SK-N-SH (cell line): ENCODE measurements at regions not wholly inside any gene's neighbourhood (a gene's known extent, or its start where the extent isn't known, plus 50 kb on each side); places are given as distances from the start of the nearest gene placed in this dataset.

Experiments
- CTCF ChIA-PET: fragments of 300-600, 350-600 bp; formaldehyde crosslinking; extraction: SDS; loops from one replicate; lab custom pipeline; 2021; lab: Yijun Ruan, JAX
- POLR2A ChIA-PET: fragments of 350-600 bp; sonication (Branson Sonifier 250); formaldehyde crosslinking; extraction: SDS; loops from one replicate; lab custom pipeline; 2020; ENCODE audit warnings: antibody characterized with exemption, inconsistent platforms; lab: Yijun Ruan, JAX
- DNase-seq: peaks from one replicate; pipeline ENCODE4 v3.0.0; 2012
- H2AFZ ChIP-seq: fragments of 200-600 bp; sonication (generic); 2 replicates; pipeline ENCODE4 v1.8.1; 2016; ENCODE audit warnings: antibody characterized with exemption, mild to moderate bottlenecking, low read depth
- H3F3A ChIP-seq: fragments of 200-600 bp; sonication (generic); replicated peaks from 2 replicates; pipeline ENCODE3; 2016; ENCODE audit warnings: antibody characterized with exemption, mild to moderate bottlenecking; ENCODE audit not compliant: insufficient read depth
- H3K27ac ChIP-seq, 2 experiments: fragments of 200-500 bp in 1 of 2; fragments of 200-600 bp in 1 of 2; sonication (Bioruptor generic) in 1 of 2; sonication (generic), shearing (Covaris generic) in 1 of 2; 2 replicates each; pipeline versions ENCODE4 v1.5.1 to v1.6.1; 2014 to 2016; ENCODE audit warnings: low read depth in 2 of 2, inconsistent platforms in 1 of 2, low read length in 1 of 2, mild to moderate bottlenecking in 1 of 2, mixed read lengths in 1 of 2
- H3K27me3 ChIP-seq: fragments of 200-600 bp; sonication (generic), shearing (Covaris generic); 2 replicates; pipeline ENCODE4 v1.6.1; 2016; ENCODE audit warnings: mixed run types; ENCODE audit not compliant: insufficient read depth
- H3K36me3 ChIP-seq, 2 experiments: fragments of 200-500 bp in 1 of 2; fragments of 200-600 bp in 1 of 2; sonication (Bioruptor generic) in 1 of 2; sonication (generic) in 1 of 2; replicated peaks in 1 of 2; 2 replicates each; pipeline versions ENCODE3 to v1.5.1; 2014 to 2016; ENCODE audit warnings: low read length in 1 of 2, mild to moderate bottlenecking in 1 of 2; ENCODE audit not compliant: insufficient read depth in 2 of 2, control insufficient read depth in 1 of 2
- H3K4me1 ChIP-seq, 2 experiments: fragments of 200-500 bp in 1 of 2; fragments of 200-600 bp in 1 of 2; sonication (Bioruptor generic) in 1 of 2; sonication (generic), shearing (Covaris generic) in 1 of 2; 2 replicates each; pipeline versions ENCODE4 v1.5.1 to v1.6.1; 2014 to 2016; ENCODE audit warnings: low read depth in 1 of 2, low read length in 1 of 2, mixed run types in 1 of 2; ENCODE audit not compliant: insufficient read depth in 2 of 2, control insufficient read depth in 1 of 2
- H3K4me2 ChIP-seq: fragments of 200-600 bp; sonication (generic), shearing (Covaris generic); 2 replicates; pipeline ENCODE4 v1.6.1; 2017; ENCODE audit warnings: mixed run types
- H3K4me3 ChIP-seq, 2 experiments: fragments of 200-500 bp in 1 of 2; fragments of 200-600 bp in 1 of 2; sonication (Bioruptor generic) in 1 of 2; sonication (generic), shearing (Covaris generic) in 1 of 2; 2 replicates each; pipeline versions ENCODE4 v1.5.1 to v1.8.1; 2014 to 2016; ENCODE audit warnings: low read depth in 2 of 2, inconsistent platforms in 1 of 2, low read length in 1 of 2, mild to moderate bottlenecking in 1 of 2, mixed read lengths in 1 of 2, moderate library complexity in 1 of 2
- H3K79me2 ChIP-seq: fragments of 200-600 bp; sonication (generic); 2 replicates; pipeline ENCODE4 v1.8.1; 2017; ENCODE audit warnings: mild to moderate bottlenecking; ENCODE audit not compliant: insufficient read depth
- H3K9ac ChIP-seq: fragments of 200-600 bp; sonication (generic); 2 replicates; pipeline ENCODE4 v1.6.1; 2017; ENCODE audit warnings: mixed run types
- H3K9me2 ChIP-seq: fragments of 200-600 bp; sonication (generic); 2 replicates; pipeline ENCODE4 v1.6.1; 2017; ENCODE audit warnings: mixed run types
- H3K9me3 ChIP-seq: fragments of 200-600 bp; sonication (generic); 2 replicates; pipeline ENCODE4 v1.6.1; 2017; ENCODE audit warnings: mixed run types, mild to moderate bottlenecking, moderate library complexity
- H4K20me1 ChIP-seq: fragments of 200-600 bp; sonication (generic); 2 replicates; pipeline ENCODE4 v1.6.1; 2017; ENCODE audit warnings: mild to moderate bottlenecking, mixed run types; ENCODE audit not compliant: insufficient read depth
- CTCF ChIP-seq: fragments of 200-600 bp; sonication (generic); IDR thresholded peaks from 2 replicates; pipeline ENCODE4 v1.6.1; 2017; ENCODE audit warnings: antibody characterized with exemption, mild to moderate bottlenecking, moderate library complexity
- EZH2phosphoT487 ChIP-seq: fragments of 200-600 bp; sonication (generic); IDR thresholded peaks from 2 replicates; pipeline ENCODE4 v1.6.1; 2017; ENCODE audit warnings: low read depth, mixed run types, mild to moderate bottlenecking, antibody characterized with exemption, moderate library complexity, borderline replicate concordance
- FOSL2 ChIP-seq: IDR thresholded peaks from 2 replicates; pipeline ENCODE4 v1.4.0; 2012; ENCODE audit warnings: low read depth, mild to moderate bottlenecking, moderate library complexity, borderline replicate concordance
- FOXM1 ChIP-seq: IDR thresholded peaks from 2 replicates; pipeline ENCODE4 v1.4.0; 2012; ENCODE audit warnings: low read depth, mild to moderate bottlenecking
- JUND ChIP-seq: IDR thresholded peaks from 2 replicates; pipeline ENCODE4 v1.4.0; 2012
- MEF2A ChIP-seq: IDR thresholded peaks from 2 replicates; pipeline ENCODE4 v1.4.0; 2012; ENCODE audit warnings: low read depth, borderline replicate concordance
- MXI1 ChIP-seq: IDR thresholded peaks from 2 replicates; pipeline ENCODE4 v1.6.1; 2012; ENCODE audit warnings: mild to moderate bottlenecking, low read depth, low read length, improper control_type of control experiment
- NFIC ChIP-seq: IDR thresholded peaks from 2 replicates; pipeline ENCODE4 v1.4.0; 2012; ENCODE audit warnings: borderline replicate concordance
- PBX3 ChIP-seq: IDR thresholded peaks from 2 replicates; pipeline ENCODE4; 2012
- RAD21 ChIP-seq: IDR thresholded peaks from 2 replicates; pipeline ENCODE4 v1.6.1; 2012; ENCODE audit warnings: mild to moderate bottlenecking, low read length
- RFX5 ChIP-seq: IDR thresholded peaks from 2 replicates; pipeline ENCODE4 v1.6.1; 2012; ENCODE audit warnings: mild to moderate bottlenecking, improper control_type of control experiment, low read length
- TEAD4 ChIP-seq: IDR thresholded peaks from 2 replicates; pipeline ENCODE4 v1.4.0; 2012; ENCODE audit warnings: mild to moderate bottlenecking, borderline replicate concordance; ENCODE audit not compliant: insufficient read depth
- USF1 ChIP-seq: IDR thresholded peaks from 2 replicates; pipeline ENCODE4 v1.4.0; 2012; ENCODE audit warnings: low read depth, borderline replicate concordance
- USF2 ChIP-seq: fragments of 150-350 bp; IDR thresholded peaks from 2 replicates; pipeline ENCODE4 v1.6.1; 2017; ENCODE audit warnings: antibody characterized with exemption, low read length, low read depth, borderline replicate concordance
- ZBTB33 ChIP-seq: IDR thresholded peaks from 2 replicates; pipeline ENCODE4 v1.4.0; 2012; ENCODE audit warnings: low read depth, borderline replicate concordance
- WGBS: methylation state at CpG from one replicate; pipeline ENCODE4 v1.1.6; 2017; ENCODE audit warnings: low lambda C conversion rate; 5-methylcytosine and 5-hydroxymethylcytosine counted together

- POLR2A ChIA-PET: no interaction called here
- H3K9ac ChIP-seq: no peak overlapping the region
- H3K27me3 ChIP-seq: peaks cover 12% of the 10 kb centered on the region; the same call in 1 of the 2 replicates
- TF ChIP-seq NFIC (no peak), ZBTB33 (no peak), JUND (no peak), USF2 (no peak), CTCF (no peak), MEF2A (no peak), EZH2phosphoT487 (no peak), FOSL2 (no peak), USF1 (no peak), PBX3 (no peak), RAD21 (no peak), TEAD4 (no peak), FOXM1 (no peak), RFX5 (no peak), MXI1 (no peak)
- H2AFZ ChIP-seq: no peak overlapping the region
- no peak overlapping the region for H3K4me3 ChIP-seq
- CTCF ChIA-PET: no interaction called here
- H4K20me1 ChIP-seq: no peaks in the 10 kb centered on the region
- no peaks in the 10 kb centered on the region for H3F3A ChIP-seq
- H3K4me2 ChIP-seq: no peak overlapping the region
- peaks cover 0 to 6% of the 10 kb centered on the region in 2 experiments; a peak in 1 of 4 replicates for H3K4me1 ChIP-seq
- H3K27ac ChIP-seq: no peak overlapping the region
- no peaks in the 10 kb centered on the region for H3K9me2 ChIP-seq
- H3K36me3 ChIP-seq: no peaks in the 10 kb centered on the region
- WGBS: 8% methylated on average over 11 of the region's 11 CpGs
- no peaks in the 10 kb centered on the region for H3K79me2 ChIP-seq
- DNase-seq: no peak
- H3K9me3 ChIP-seq: no peaks in the 10 kb centered on the region; the same call in 1 of the 2 replicates
Measured at GRCh38 chr3:87509401-87509800, 233.0 kb upstream of the POU1F1 start.
